HepG2 (cell line): ENCODE measurements at regions not wholly inside any gene's neighbourhood (a gene's known extent, or its start where the extent isn't known, plus 50 kb on each side); places are given as distances from the start of the nearest gene placed in this dataset.

ENCODE experiments used
- ATAC-seq: fragments of 200-7000 bp; cut with Tn5 transposase; 3 replicates; pipeline ENCODE4 v1.9.1; 2020; ENCODE audit warnings: mild to moderate bottlenecking, moderate library complexity
- BruUV-seq: library from RNA; stranded (reverse); fragments of 400-500 nt; replicated peaks from 2 replicates; lab custom pipeline; 2021; lab: Mats Ljungman, UMichigan
- CTCF ChIA-PET: fragments of 300-600 bp; formaldehyde crosslinking; extraction: SDS; loops from one replicate; lab custom pipeline; 2021; ENCODE audit warnings: low total read pairs, inconsistent platforms, low intra/inter-chr PET ratio; lab: Yijun Ruan, JAX
- POLR2A ChIA-PET: fragments of 350-600 bp; sonication (Branson Sonifier 250); formaldehyde crosslinking; loops from one replicate; lab custom pipeline; 2020; ENCODE audit warnings: antibody characterized with exemption, inconsistent platforms; lab: Yijun Ruan, JAX
- DNase-seq: peaks from one replicate; pipeline ENCODE4 v3.0.0-alpha.2; 2015; ENCODE audit warnings: low spot score
- FAIRE-seq: peaks from 3 replicates; lab custom pipeline; 2011; peaks lifted over from hg19 to GRCh38; lab: Jason Lieb, UNC
- H2AFZ ChIP-seq: one replicate; pipeline ENCODE4 v1.6.1; 2011; ENCODE audit warnings: low read length, inconsistent platforms
- H3K27ac ChIP-seq: fragments of 300-600 bp; 3 replicates; pipeline ENCODE4 v1.8.0; 2011; ENCODE audit warnings: mixed run types, mild to moderate bottlenecking, mixed read lengths, low read length, inconsistent platforms; ENCODE audit not compliant: insufficient read depth; ENCODE audit errors: extremely low read length
- H3K27me3 ChIP-seq, 2 experiments: fragments of 200-600 bp in 1 of 2; 2 replicates in 1 of 2; 3 replicates in 1 of 2; pipeline versions ENCODE4 v1.6.0 to v1.8.0; 2011; ENCODE audit warnings: low read length in 2 of 2, mild to moderate bottlenecking in 2 of 2, moderate library complexity in 2 of 2, inconsistent platforms in 1 of 2; ENCODE audit not compliant: insufficient read depth in 2 of 2, control insufficient read depth in 1 of 2
- H3K36me3 ChIP-seq, 2 experiments: fragments of 200-600 bp in 1 of 2; replicated peaks in 1 of 2; 2 replicates in 1 of 2; 3 replicates in 1 of 2; pipeline versions ENCODE4 v1.5.1 to v1.8.0; 2011; ENCODE audit warnings: low read length in 2 of 2, inconsistent platforms in 1 of 2; ENCODE audit not compliant: insufficient read depth in 2 of 2, control insufficient read depth in 1 of 2
- H3K4me1 ChIP-seq: 2 replicates; pipeline ENCODE4 v1.5.1; 2012; ENCODE audit warnings: low read length, inconsistent platforms; ENCODE audit not compliant: insufficient read depth
- H3K4me2 ChIP-seq: 2 replicates; pipeline ENCODE4 v1.6.0; 2011; ENCODE audit warnings: low read depth, low read length, inconsistent platforms
- H3K4me3 ChIP-seq, 3 experiments: fragments of 200-600 bp in 1 of 3; sonication (generic), shearing (Covaris generic) in 1 of 3; replicated peaks in 1 of 3; 2 replicates each; pipeline ENCODE4 v1.5.1; 2011 to 2016; ENCODE audit warnings: low read length in 3 of 3, inconsistent platforms in 2 of 3, low read depth in 2 of 3, mild to moderate bottlenecking in 2 of 3, control low read depth in 1 of 3, mixed read lengths in 1 of 3; ENCODE audit not compliant: insufficient read depth in 1 of 3
- H3K79me2 ChIP-seq: one replicate; pipeline ENCODE4 v1.6.1; 2011; ENCODE audit warnings: low read length, inconsistent platforms; ENCODE audit not compliant: insufficient read depth
- H3K9ac ChIP-seq: 2 replicates; pipeline ENCODE4 v1.6.0; 2011; ENCODE audit warnings: mild to moderate bottlenecking, low read depth, low read length, inconsistent platforms; ENCODE audit not compliant: insufficient read depth
- H3K9me3 ChIP-seq: 2 replicates; pipeline ENCODE4 v1.5.1; 2012; ENCODE audit warnings: mild to moderate bottlenecking, low read length
- H4K20me1 ChIP-seq: 2 replicates; pipeline ENCODE4 v1.6.0; 2011; ENCODE audit warnings: inconsistent platforms, mild to moderate bottlenecking, low read length, moderate library complexity; ENCODE audit not compliant: insufficient read depth
- ERF ChIP-seq: IDR thresholded peaks from 2 replicates; pipeline ENCODE4 v1.6.1; 2018; ENCODE audit warnings: missing biosample characterization, missing genetic modification reagents
- MED1 ChIP-seq: sonication (generic); formaldehyde crosslinking; IDR thresholded peaks from 2 replicates; pipeline ENCODE4 v1.4.0; 2020; ENCODE audit warnings: missing genetic modification reagents
- MTA3 ChIP-seq: sonication (generic); formaldehyde crosslinking; IDR thresholded peaks from 2 replicates; pipeline ENCODE4 v1.4.0; 2020; ENCODE audit warnings: missing genetic modification reagents
- RCOR2 ChIP-seq: IDR thresholded peaks from 2 replicates; pipeline ENCODE4 v1.6.1; 2016; ENCODE audit warnings: missing biosample characterization, missing genetic modification reagents
- RFXANK ChIP-seq: IDR thresholded peaks from 2 replicates; pipeline ENCODE4 v1.6.1; 2016
- SMAD1 ChIP-seq: sonication (generic); formaldehyde crosslinking; IDR thresholded peaks from 2 replicates; pipeline ENCODE4 v1.4.0; 2020; ENCODE audit warnings: missing genetic modification reagents, low read depth, mild to moderate bottlenecking, borderline replicate concordance
- ZNF251 ChIP-seq: sonication (generic); formaldehyde crosslinking; IDR thresholded peaks from 2 replicates; pipeline ENCODE4 v1.9.0; 2021; ENCODE audit warnings: mild to moderate bottlenecking, missing genetic modification reagents
- ZNF335 ChIP-seq: sonication (generic); formaldehyde crosslinking; IDR thresholded peaks from 2 replicates; pipeline ENCODE4 v1.4.0; 2020; ENCODE audit warnings: missing genetic modification reagents
- ZNF607 ChIP-seq: sonication (generic); formaldehyde crosslinking; IDR thresholded peaks from 2 replicates; pipeline ENCODE4 v1.5.1; 2020; ENCODE audit warnings: missing genetic modification reagents, mild to moderate bottlenecking, borderline replicate concordance
- WGBS: methylation state at CpG from one replicate; pipeline ENCODE4 v1.1.6; 2017; ENCODE audit warnings: low lambda C conversion rate; 5-methylcytosine and 5-hydroxymethylcytosine counted together
- in situ Hi-C: cut with HindIII; loops from 2 replicates; pipeline ENCODE4 v1.10.0; 2017; ENCODE audit warnings: low pct_unique_long_range_greater_than_20kb; ENCODE audit not compliant: extremely low pct_ligation_motif_present
- intact Hi-C: fragments of 100-400 bp; cut with micrococcal nuclease; formaldehyde crosslinking; loops from one replicate; pipeline ENCODE4 v1.10.0; 2022; ENCODE audit not compliant: unreplicated experiment
- TF ChIP-seq, protein P1 (sequence below): sonication (generic); formaldehyde crosslinking; IDR thresholded peaks from 2 replicates; pipeline ENCODE4 v1.4.0; 2020; ENCODE audit warnings: missing genetic modification reagents, mild to moderate bottlenecking, borderline replicate concordance
- TF ChIP-seq, protein P2 (sequence below): sonication (generic); formaldehyde crosslinking; IDR thresholded peaks from 2 replicates; pipeline ENCODE4 v1.4.0; 2020; ENCODE audit warnings: mild to moderate bottlenecking, missing genetic modification reagents, borderline replicate concordance
- TF ChIP-seq, protein P3 (sequence below): sonication (generic); formaldehyde crosslinking; IDR thresholded peaks from 2 replicates; pipeline ENCODE4 v1.4.0; 2020; ENCODE audit warnings: mild to moderate bottlenecking, missing genetic modification reagents

DNA sequence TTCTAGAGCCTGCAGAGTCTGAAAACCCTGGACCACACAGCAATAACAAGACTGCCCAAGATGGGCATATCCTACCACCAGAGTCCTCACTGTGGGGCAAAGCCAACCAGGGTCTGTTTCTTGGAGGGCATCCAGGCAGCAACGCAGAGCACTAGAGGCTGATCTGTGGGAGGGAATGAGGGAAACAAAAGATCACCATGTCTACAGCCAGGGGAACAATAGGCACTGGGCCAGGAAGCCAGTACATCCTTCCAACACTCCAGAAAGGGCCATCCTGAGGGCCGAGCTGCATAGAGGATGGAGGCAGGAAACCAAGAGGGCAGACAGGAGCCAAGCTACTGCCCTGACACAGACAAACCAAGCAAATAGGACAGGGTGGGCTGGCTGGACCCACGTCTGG lies 416.1 kb upstream of the IRX4 start (continued):
- TF ChIP-seq MED1 (CRISPR knock-in tag) (no peak), ZNF607 (no peak), ZNF251 (CRISPR knock-in tag) (no peak), SMAD1 (CRISPR knock-in tag) (no peak), RFXANK (no peak)

DNA sequence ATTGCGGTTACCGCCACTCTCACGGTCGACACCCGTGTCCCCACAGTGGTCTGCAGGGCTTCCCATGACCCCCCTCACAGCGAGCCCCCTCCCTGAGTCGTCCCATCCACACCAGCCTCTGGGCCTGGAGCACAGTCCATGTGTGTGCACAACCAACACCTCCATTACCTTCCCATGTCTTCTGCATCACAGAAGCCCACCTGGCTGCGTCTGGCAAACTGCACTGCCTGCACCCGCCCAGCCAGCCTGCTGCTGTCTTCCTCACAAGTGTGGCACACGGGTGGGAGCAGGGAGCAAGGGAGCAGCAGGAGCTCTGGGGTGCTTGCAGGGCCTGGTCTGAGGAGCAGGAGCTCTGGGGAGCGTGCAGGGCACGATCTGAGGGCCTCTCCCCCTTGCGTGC lies 415.3 kb upstream of the IRX4 start:
- Histone ChIP-seq H3K9me3 (no peaks in the 10 kb centered on the region), H3K4me2 (no peak overlapping the region), H2AFZ (no peak overlapping the region), H3K36me3 (no peaks in the 10 kb centered on the region), H3K4me3 (no peak overlapping the region), H3K9ac (no peak overlapping the region), H3K27ac (no peak overlapping the region), H3K4me1 (no peaks in the 10 kb centered on the region), H3K79me2 (no peaks in the 10 kb centered on the region), H3K27me3 (peaks cover 6 to 35% of the 10 kb centered on the region in 2 experiments; a peak in 4 of 5 replicates), H4K20me1 (no peaks in the 10 kb centered on the region)
- in situ Hi-C loops, result no loop called here
- DNase-seq (no peak), FAIRE-seq (no peak), ATAC-seq (no peak)
- no TSS peak for BruUV-seq
- ChIA-PET CTCF (no interaction called here), POLR2A (no interaction called here)
- intact Hi-C loops, result no loop called here
- WGBS, result 3% methylated on average over 6 of the region's 13 CpGs
- no peak for TF ChIP-seq RCOR2 (CRISPR knock-in tag)
- TF ChIP-seq, protein P1, sequence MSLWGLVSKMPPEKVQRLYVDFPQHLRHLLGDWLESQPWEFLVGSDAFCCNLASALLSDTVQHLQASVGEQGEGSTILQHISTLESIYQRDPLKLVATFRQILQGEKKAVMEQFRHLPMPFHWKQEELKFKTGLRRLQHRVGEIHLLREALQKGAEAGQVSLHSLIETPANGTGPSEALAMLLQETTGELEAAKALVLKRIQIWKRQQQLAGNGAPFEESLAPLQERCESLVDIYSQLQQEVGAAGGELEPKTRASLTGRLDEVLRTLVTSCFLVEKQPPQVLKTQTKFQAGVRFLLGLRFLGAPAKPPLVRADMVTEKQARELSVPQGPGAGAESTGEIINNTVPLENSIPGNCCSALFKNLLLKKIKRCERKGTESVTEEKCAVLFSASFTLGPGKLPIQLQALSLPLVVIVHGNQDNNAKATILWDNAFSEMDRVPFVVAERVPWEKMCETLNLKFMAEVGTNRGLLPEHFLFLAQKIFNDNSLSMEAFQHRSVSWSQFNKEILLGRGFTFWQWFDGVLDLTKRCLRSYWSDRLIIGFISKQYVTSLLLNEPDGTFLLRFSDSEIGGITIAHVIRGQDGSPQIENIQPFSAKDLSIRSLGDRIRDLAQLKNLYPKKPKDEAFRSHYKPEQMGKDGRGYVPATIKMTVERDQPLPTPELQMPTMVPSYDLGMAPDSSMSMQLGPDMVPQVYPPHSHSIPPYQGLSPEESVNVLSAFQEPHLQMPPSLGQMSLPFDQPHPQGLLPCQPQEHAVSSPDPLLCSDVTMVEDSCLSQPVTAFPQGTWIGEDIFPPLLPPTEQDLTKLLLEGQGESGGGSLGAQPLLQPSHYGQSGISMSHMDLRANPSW, result no peak
- no peak for TF ChIP-seq ERF
- no peak for TF ChIP-seq ZNF335 (CRISPR knock-in tag)
- TF ChIP-seq, protein P2, sequence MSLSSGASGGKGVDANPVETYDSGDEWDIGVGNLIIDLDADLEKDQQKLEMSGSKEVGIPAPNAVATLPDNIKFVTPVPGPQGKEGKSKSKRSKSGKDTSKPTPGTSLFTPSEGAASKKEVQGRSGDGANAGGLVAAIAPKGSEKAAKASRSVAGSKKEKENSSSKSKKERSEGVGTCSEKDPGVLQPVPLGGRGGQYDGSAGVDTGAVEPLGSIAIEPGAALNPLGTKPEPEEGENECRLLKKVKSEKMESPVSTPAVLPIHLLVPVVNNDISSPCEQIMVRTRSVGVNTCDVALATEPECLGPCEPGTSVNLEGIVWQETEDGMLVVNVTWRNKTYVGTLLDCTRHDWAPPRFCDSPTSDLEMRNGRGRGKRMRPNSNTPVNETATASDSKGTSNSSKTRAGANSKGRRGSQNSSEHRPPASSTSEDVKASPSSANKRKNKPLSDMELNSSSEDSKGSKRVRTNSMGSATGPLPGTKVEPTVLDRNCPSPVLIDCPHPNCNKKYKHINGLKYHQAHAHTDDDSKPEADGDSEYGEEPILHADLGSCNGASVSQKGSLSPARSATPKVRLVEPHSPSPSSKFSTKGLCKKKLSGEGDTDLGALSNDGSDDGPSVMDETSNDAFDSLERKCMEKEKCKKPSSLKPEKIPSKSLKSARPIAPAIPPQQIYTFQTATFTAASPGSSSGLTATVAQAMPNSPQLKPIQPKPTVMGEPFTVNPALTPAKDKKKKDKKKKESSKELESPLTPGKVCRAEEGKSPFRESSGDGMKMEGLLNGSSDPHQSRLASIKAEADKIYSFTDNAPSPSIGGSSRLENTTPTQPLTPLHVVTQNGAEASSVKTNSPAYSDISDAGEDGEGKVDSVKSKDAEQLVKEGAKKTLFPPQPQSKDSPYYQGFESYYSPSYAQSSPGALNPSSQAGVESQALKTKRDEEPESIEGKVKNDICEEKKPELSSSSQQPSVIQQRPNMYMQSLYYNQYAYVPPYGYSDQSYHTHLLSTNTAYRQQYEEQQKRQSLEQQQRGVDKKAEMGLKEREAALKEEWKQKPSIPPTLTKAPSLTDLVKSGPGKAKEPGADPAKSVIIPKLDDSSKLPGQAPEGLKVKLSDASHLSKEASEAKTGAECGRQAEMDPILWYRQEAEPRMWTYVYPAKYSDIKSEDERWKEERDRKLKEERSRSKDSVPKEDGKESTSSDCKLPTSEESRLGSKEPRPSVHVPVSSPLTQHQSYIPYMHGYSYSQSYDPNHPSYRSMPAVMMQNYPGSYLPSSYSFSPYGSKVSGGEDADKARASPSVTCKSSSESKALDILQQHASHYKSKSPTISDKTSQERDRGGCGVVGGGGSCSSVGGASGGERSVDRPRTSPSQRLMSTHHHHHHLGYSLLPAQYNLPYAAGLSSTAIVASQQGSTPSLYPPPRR, result no peak
- TF ChIP-seq MTA3, result no peak
- TF ChIP-seq, protein P3, sequence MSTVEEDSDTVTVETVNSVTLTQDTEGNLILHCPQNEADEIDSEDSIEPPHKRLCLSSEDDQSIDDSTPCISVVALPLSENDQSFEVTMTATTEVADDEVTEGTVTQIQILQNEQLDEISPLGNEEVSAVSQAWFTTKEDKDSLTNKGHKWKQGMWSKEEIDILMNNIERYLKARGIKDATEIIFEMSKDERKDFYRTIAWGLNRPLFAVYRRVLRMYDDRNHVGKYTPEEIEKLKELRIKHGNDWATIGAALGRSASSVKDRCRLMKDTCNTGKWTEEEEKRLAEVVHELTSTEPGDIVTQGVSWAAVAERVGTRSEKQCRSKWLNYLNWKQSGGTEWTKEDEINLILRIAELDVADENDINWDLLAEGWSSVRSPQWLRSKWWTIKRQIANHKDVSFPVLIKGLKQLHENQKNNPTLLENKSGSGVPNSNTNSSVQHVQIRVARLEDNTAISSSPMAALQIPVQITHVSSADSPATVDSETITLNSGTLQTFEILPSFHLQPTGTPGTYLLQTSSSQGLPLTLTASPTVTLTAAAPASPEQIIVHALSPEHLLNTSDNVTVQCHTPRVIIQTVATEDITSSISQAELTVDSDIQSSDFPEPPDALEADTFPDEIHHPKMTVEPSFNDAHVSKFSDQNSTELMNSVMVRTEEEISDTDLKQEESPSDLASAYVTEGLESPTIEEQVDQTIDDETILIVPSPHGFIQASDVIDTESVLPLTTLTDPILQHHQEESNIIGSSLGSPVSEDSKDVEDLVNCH, result no peak
